ENCODE measurements at regions not wholly inside any gene's neighbourhood (a gene's known extent, or its start where the extent isn't known, plus 50 kb on each side); places are given as distances from the start of the nearest gene placed in this dataset.

- no peaks in the 10 kb centered on the region for H3K27me3 ChIP-seq (ENCODE audit: insufficient read depth, insufficient read length)
- no peak for TF ChIP-seq SUZ12 (IDR thresholded peaks at IDR 0.05; ENCODE audit: extremely low read depth, insufficient read depth, insufficient read length)
- TF ChIP-seq ZNF274 (IDR thresholded peaks at IDR 0.05; ENCODE audit: low read depth, low read length) = no peak
- TF ChIP-seq YY1 (IDR thresholded peaks at IDR 0.05; ENCODE audit: insufficient read depth, insufficient read length) = no peak
- no peak for DNase-seq (ENCODE audit: low read depth, low spot score)
- no peak overlapping the region for H3K4me3 ChIP-seq (ENCODE audit: insufficient read length, low read depth)
- H3K9me3 ChIP-seq (ENCODE audit: insufficient read depth, low read length) = no peaks in the 10 kb centered on the region
- H3K9ac ChIP-seq (ENCODE audit: insufficient read length, low read depth) = no peak overlapping the region
- H3K4me1 ChIP-seq (ENCODE audit: insufficient read depth, insufficient read length) = no peaks in the 10 kb centered on the region
- H3K36me3 ChIP-seq (ENCODE audit: insufficient read depth, insufficient read length, low read length) = no peaks in the 10 kb centered on the region
Measured at GRCh38 chr2:196403471-196403870, 232.1 kb upstream of the STK17B start.

DNA sequence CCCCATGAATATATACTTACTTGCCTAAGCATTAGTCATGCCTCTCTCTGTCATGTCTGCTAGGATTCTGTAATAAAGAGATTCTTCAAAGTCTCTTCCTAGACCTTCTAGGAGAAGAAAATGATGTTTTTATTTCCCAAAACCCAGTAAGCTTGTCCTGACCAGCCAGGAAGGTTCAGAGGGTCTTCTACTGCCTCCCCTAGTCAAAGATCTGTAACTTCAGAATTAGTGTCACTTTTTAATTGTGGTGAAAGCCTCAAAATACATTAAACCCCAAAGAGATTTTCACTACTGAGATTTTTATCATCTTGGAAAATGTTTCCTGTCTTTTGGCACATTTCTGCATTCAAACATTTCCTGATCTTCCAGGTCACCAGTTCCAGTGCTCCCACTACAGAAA lies 232.9 kb upstream of the STK17B start:
- no peak overlapping the region for H3K9ac ChIP-seq (ENCODE audit: insufficient read length, low read depth)
- no peaks in the 10 kb centered on the region for H3K4me1 ChIP-seq (ENCODE audit: insufficient read depth, insufficient read length)
- DNase-seq (ENCODE audit: low read depth, low spot score) = no peak
- no peaks in the 10 kb centered on the region for H3K27me3 ChIP-seq (ENCODE audit: insufficient read depth, insufficient read length)
- H3K9me3 ChIP-seq (ENCODE audit: insufficient read depth, low read length) = no peaks in the 10 kb centered on the region
- no peaks in the 10 kb centered on the region for H3K36me3 ChIP-seq (ENCODE audit: insufficient read depth, insufficient read length, low read length)
- TF ChIP-seq YY1 (IDR thresholded peaks at IDR 0.05; ENCODE audit: insufficient read depth, insufficient read length) (no peak), SUZ12 (IDR thresholded peaks at IDR 0.05; ENCODE audit: extremely low read depth, insufficient read depth, insufficient read length) (no peak), ZNF274 (IDR thresholded peaks at IDR 0.05; ENCODE audit: low read depth, low read length) (no peak)
- H3K4me3 ChIP-seq (ENCODE audit: insufficient read length, low read depth) = no peak overlapping the region

- no peaks in the 10 kb centered on the region for H3K9me3 ChIP-seq (ENCODE audit: insufficient read depth, low read length)
- H3K4me3 ChIP-seq (ENCODE audit: insufficient read length, low read depth) = no peak overlapping the region
- DNase-seq (ENCODE audit: low read depth, low spot score) = no peak
- no peaks in the 10 kb centered on the region for H3K4me1 ChIP-seq (ENCODE audit: insufficient read depth, insufficient read length)
- no peak overlapping the region for H3K9ac ChIP-seq (ENCODE audit: insufficient read length, low read depth)
- no peaks in the 10 kb centered on the region for H3K36me3 ChIP-seq (ENCODE audit: insufficient read depth, insufficient read length, low read length)
- TF ChIP-seq ZNF274 (IDR thresholded peaks at IDR 0.05; ENCODE audit: low read depth, low read length) (no peak), YY1 (IDR thresholded peaks at IDR 0.05; ENCODE audit: insufficient read depth, insufficient read length) (no peak), SUZ12 (IDR thresholded peaks at IDR 0.05; ENCODE audit: extremely low read depth, insufficient read depth, insufficient read length) (no peak)
- H3K27me3 ChIP-seq (ENCODE audit: insufficient read depth, insufficient read length) = no peaks in the 10 kb centered on the region
Measured at GRCh38 chr2:196407675-196408264, 231.7 kb upstream of the CCDC150 start.

DNA sequence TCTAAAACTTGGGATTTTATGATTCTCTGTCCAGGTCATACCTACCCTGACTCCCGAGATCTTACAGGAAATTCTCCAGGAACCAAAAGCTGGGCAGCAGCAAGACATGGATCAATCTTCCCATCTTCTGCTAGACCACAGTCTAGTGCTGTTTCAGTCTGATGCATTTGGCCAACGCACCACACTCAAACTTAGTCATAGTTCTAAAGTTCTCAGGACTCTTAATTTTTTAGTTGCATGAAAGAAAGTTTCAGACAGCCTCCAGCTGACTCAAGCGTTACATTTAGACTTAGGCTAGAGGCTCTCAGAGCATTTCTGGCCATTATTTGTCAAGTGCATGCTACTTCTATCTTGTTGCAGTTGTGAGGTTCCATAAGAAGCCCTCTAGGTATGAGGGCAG lies 230.1 kb upstream of the CCDC150 start:
- no peaks in the 10 kb centered on the region for H3K4me1 ChIP-seq (ENCODE audit: insufficient read depth, insufficient read length)
- H3K4me3 ChIP-seq (ENCODE audit: insufficient read length, low read depth) = no peak overlapping the region
- H3K9ac ChIP-seq (ENCODE audit: insufficient read length, low read depth) = no peak overlapping the region
- H3K36me3 ChIP-seq (ENCODE audit: insufficient read depth, insufficient read length, low read length) = no peaks in the 10 kb centered on the region
- DNase-seq (ENCODE audit: low read depth, low spot score) = no peak
- TF ChIP-seq SUZ12 (IDR thresholded peaks at IDR 0.05; ENCODE audit: extremely low read depth, insufficient read depth, insufficient read length) (no peak), YY1 (IDR thresholded peaks at IDR 0.05; ENCODE audit: insufficient read depth, insufficient read length) (no peak), ZNF274 (IDR thresholded peaks at IDR 0.05; ENCODE audit: low read depth, low read length) (no peak)
- H3K27me3 ChIP-seq (ENCODE audit: insufficient read depth, insufficient read length) = no peaks in the 10 kb centered on the region
- no peaks in the 10 kb centered on the region for H3K9me3 ChIP-seq (ENCODE audit: insufficient read depth, low read length)

GRCh38 chr2:196410008-196410407 lies 229.5 kb upstream of the CCDC150 start:
- no peaks in the 10 kb centered on the region for H3K4me1 ChIP-seq (ENCODE audit: insufficient read depth, insufficient read length)
- TF ChIP-seq SUZ12 (IDR thresholded peaks at IDR 0.05; ENCODE audit: extremely low read depth, insufficient read depth, insufficient read length) (no peak), YY1 (IDR thresholded peaks at IDR 0.05; ENCODE audit: insufficient read depth, insufficient read length) (no peak), ZNF274 (IDR thresholded peaks at IDR 0.05; ENCODE audit: low read depth, low read length) (no peak)
- no peaks in the 10 kb centered on the region for H3K9me3 ChIP-seq (ENCODE audit: insufficient read depth, low read length)
- DNase-seq (ENCODE audit: low read depth, low spot score) = no peak
- no peak overlapping the region for H3K4me3 ChIP-seq (ENCODE audit: insufficient read length, low read depth)
- no peaks in the 10 kb centered on the region for H3K27me3 ChIP-seq (ENCODE audit: insufficient read depth, insufficient read length)
- no peak overlapping the region for H3K9ac ChIP-seq (ENCODE audit: insufficient read length, low read depth)
- no peaks in the 10 kb centered on the region for H3K36me3 ChIP-seq (ENCODE audit: insufficient read depth, insufficient read length, low read length)

- Histone ChIP-seq H3K36me3 (ENCODE audit: insufficient read depth, insufficient read length, low read length) (no peaks in the 10 kb centered on the region), H3K4me3 (ENCODE audit: insufficient read length, low read depth) (no peak overlapping the region), H3K27me3 (ENCODE audit: insufficient read depth, insufficient read length) (no peaks in the 10 kb centered on the region), H3K4me1 (ENCODE audit: insufficient read depth, insufficient read length) (no peaks in the 10 kb centered on the region), H3K9me3 (ENCODE audit: insufficient read depth, low read length) (no peaks in the 10 kb centered on the region), H3K9ac (ENCODE audit: insufficient read length, low read depth) (no peak overlapping the region)
- no peak for DNase-seq (ENCODE audit: low read depth, low spot score)
- TF ChIP-seq YY1 (IDR thresholded peaks at IDR 0.05; ENCODE audit: insufficient read depth, insufficient read length) (no peak), SUZ12 (IDR thresholded peaks at IDR 0.05; ENCODE audit: extremely low read depth, insufficient read depth, insufficient read length) (no peak), ZNF274 (IDR thresholded peaks at IDR 0.05; ENCODE audit: low read depth, low read length) (no peak)
Measured at GRCh38 chr2:196413821-196414274, 225.7 kb upstream of the CCDC150 start.

- H3K9ac ChIP-seq (ENCODE audit: insufficient read length, low read depth) = no peak overlapping the region
- no peak for DNase-seq (ENCODE audit: low read depth, low spot score)
- TF ChIP-seq SUZ12 (IDR thresholded peaks at IDR 0.05; ENCODE audit: extremely low read depth, insufficient read depth, insufficient read length) (no peak), YY1 (IDR thresholded peaks at IDR 0.05; ENCODE audit: insufficient read depth, insufficient read length) (no peak), ZNF274 (IDR thresholded peaks at IDR 0.05; ENCODE audit: low read depth, low read length) (no peak)
- H3K36me3 ChIP-seq (ENCODE audit: insufficient read depth, insufficient read length, low read length) = no peaks in the 10 kb centered on the region
- no peaks in the 10 kb centered on the region for H3K9me3 ChIP-seq (ENCODE audit: insufficient read depth, low read length)
- H3K27me3 ChIP-seq (ENCODE audit: insufficient read depth, insufficient read length) = no peaks in the 10 kb centered on the region
- H3K4me1 ChIP-seq (ENCODE audit: insufficient read depth, insufficient read length) = no peaks in the 10 kb centered on the region
- H3K4me3 ChIP-seq (ENCODE audit: insufficient read length, low read depth) = no peak overlapping the region
Measured at GRCh38 chr2:196415384-196415783, 224.1 kb upstream of the CCDC150 start.
